ENCODE measurements at regions not wholly inside any gene's neighbourhood (a gene's known extent, or its start where the extent isn't known, plus 50 kb on each side); places are given as distances from the start of the nearest gene placed in this dataset.

DNA sequence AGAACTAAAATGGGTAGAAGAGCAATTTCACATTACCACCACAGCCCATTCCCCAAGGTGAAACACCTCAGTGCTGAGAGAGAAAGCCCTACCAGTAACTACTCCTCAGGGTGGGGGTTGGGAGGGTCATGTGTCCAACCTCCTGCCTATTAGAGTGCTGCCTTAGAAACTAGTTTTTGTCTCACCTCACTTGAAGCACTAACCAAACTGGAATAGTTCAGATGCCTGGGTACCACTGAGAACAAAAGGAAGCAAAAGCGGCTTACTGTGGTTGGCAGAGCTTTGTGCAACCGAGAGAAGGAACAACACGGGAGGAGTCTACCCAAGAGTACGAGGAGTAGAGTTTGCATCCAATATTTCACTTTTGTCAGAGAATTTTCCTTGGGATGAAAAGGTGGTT is 1207.5 kb upstream of the ADGRL2 start:
- TF ChIP-seq TAF1 (IDR thresholded peaks at IDR 0.05; ENCODE audit: low read depth) (no peak), TCF12 (IDR thresholded peaks at IDR 0.05; ENCODE audit: low read depth) (no peak), CEBPB (IDR thresholded peaks at IDR 0.05) (no peak), YY1 (IDR thresholded peaks at IDR 0.05; ENCODE audit: low read depth) (no peak)
